DMS53 (cell line): ENCODE measurements at regions not wholly inside any gene's neighbourhood (a gene's known extent, or its start where the extent isn't known, plus 50 kb on each side); places are given as distances from the start of the nearest gene placed in this dataset.
A peak's percentile ranks its signal among the peaks of the same experiment; 100 is the strongest.
"Not testable (repeated sequence)": the region's sequence is repeated elsewhere in the genome, so short reads cannot be mapped to it uniquely, and the experiment has no call there.

Experiments used
- DNase-seq: peaks from one replicate; lab custom pipeline; 2025; lab: John Stamatoyannopoulos, UW

DNA sequence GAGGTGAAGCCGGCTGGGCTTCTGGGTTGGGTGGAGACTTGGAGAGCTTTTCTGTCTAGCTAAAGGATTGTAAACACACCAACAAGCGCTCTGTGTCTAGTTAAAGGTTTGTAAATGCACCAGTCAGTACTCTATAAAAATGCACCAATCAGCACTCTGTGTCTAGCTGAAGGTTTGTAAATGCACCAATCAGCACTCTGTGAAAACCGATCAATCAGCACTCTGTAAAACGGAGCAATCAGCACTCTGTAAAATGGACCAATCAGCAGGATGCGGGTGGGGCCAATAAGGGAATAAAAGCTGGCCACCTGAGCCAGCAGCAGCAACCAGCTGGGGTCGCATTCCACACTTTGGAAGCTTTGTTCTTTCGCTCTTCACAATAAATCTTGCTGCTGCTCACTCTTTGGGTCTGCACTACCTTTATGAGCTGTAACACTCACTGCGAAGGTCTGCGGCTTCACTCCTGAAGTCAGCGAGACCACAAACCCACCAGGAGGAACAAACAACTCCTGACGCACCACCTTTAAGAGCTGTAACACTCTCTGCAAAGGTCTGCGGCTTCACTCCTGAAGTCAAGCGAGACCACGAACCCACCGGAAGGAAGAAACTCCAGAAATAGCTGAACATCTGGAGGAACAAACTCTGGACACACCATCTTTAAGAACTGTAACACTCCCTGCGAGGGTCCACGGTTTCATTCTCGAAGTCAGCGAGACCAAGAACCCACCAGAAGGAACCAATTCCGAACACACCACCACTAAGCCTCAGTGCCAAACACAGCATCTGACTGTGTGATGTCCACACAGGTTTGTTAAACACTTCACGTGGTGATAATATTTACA is 378.2 kb upstream of the CCDC54 start:
- not testable (repeated sequence) for DNase-seq

DNA sequence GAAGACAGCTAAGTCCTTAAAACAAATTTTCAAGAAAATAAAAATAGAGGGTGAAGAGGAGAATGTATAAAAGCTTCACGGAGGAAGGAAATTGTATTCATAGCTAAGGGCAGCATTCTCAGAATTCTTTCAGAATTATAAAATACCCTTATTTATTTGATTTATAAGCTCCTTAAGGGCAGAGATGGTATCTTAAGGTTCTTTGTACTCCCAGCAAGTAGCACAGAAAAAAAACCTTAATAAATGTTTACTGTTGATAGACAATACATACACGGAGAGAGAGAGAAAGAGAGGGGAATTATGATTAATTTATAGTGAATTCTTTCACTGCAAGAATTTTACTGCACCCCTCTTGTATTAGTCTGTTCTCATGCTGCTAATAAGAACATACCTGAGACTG is 375.6 kb upstream of the CCDC54 start:
- no peak for DNase-seq

DNA sequence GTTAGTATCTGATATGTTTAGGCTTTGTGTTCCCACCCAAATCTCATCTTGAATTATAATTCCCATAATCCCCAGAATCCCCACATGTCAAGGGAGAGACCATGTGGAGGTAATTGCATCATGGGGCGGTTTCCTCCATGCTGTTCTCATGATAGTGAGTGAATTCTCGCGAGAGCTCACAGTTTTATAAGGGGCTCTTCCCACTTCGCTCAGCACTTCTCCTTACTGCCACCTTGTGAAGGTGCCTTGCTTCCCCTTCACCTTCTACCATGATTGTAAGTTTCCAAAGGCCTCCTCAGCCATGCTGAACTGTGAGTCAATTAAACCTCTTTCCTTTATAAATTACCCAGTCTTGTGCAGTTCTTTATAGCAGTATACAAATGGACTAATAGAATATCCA is 371.9 kb upstream of the CCDC54 start:
- not testable (repeated sequence) for DNase-seq

DNA sequence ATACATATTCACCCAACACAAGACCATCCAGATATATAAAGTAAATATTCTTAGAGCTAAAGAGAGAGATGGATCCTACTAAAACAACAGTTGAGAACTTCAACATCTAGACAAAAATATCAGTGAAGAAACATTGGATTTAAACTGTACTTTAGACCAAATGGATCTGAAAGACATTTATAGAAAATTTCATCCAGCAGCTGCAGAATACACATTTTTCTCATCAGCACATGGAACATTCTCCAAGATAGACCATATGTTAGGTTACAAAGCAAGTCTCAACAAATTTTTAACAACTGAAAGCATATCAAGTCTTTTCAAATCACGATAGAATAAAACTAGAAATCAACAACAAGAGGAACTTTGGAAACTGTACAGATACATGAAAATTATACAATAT is 369.0 kb upstream of the CCDC54 start:
- DNase-seq: no peak

DNA sequence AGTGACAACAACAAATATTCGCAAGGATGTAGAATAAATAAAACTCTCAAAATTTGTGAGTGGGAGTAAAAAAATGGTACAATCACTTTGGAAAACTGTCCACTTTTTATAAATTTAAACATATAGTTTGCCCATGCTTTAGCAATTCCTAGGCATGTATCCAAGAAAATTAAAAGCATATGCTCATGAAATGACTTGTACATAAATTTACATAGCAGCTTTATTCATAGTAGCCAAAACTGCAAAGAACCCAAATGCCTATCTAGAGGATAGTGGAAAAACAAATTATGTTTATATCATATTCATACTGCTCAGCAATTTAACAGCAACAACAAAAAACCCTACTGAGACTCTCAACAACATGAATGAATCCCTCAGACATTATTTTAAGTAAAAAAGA is 363.6 kb upstream of the CCDC54 start:
- no peak for DNase-seq

DNA sequence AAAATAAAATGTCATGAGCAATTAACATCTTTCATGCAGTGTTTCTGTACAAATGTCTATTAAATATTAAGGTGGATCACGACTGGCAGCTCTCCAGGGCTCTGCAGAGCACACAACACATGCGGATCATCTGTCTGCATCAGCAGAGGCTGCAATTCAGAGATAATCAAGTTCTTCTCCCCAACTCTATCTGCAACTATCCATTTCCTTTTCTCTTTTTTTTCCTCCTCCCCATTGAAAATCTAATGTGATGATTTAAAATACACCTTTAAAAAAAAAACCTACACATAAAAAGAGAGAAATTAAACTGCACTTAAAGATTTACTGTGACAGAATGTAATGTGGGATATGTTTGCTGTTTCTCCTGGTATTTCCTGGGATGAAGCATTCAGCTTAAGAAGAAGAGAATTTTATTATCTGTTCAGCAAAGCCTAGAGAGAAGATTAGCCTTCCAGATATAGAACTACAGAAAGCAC is 352.6 kb upstream of the CCDC54 start:
- DNase-seq: no peak

DNA sequence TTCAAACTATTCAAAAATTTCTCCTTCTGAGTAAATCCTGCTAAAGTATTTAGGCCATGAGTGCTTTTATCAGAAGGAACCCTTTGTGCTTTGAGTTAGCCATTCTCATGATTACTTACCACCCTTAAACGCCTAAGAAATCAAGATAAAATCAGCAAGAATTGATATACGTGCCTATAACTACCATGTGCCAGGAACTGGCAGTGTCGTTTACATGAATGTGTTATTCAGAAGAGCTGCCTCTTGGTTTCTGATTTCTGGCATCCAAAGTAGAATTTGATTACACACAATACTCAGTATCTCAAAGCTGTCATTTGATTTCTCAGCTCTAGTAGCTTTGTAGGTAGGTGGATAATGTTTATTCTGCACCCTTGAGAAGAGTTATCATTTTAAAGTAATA is 351.3 kb upstream of the CCDC54 start:
- no peak for DNase-seq

DNA sequence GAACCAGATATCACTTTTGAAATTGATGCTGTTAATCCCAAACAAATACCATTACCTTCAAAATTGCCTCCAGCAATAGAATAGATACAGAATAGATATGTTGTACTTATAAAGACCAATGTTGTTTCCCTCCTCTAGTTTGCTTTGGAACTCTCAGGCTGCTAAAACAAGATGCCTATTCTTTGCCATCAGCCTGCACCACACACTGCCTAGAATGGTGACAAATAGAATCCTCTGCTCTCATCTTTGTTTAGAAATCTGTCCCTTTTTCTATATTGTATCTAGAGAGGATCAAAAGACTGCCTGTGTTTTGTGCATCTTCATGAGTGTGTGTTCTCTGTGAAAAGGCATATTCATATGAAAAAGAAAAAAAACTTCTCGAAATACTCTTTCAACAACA is 349.2 kb upstream of the CCDC54 start:
- no peak for DNase-seq

DNA sequence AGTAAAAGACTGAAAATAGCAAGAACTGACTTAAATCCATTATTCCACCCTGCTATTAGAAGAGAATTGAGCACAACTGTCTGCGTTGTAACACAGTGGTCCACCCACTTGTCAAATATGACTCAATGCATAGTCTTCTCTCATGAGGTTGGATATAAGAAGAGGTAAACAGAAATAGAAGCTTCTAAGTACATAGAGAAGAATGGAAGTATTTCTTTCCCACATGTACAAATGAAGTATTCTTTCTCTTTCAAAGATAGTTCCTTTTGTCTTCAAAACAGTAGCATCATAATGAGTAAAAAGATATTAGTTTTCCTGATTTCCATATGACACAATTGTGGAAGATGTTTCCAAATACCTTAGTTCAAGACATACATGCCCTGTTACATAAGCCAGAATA is 348.6 kb upstream of the CCDC54 start:
- peak; percentile 1 for DNase-seq

DNA sequence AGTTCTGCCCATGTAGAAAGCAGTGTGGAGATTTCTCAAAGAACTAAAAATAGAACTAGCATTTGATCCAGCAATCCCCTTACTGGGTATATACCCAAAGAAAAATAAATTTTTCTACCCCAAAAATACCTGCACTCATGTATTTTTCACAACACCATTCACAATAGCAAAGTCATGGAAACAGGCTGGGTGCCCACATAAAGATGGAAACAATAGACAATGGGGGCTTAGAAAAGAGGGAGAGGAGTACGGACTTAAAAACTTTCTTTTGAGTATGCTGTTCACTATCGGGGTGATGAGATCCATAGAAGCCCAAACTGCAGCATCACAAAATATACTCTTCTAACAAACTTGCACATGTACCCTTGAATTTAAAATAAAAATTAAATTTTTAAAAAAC is 345.1 kb upstream of the CCDC54 start:
- no peak for DNase-seq

DNA sequence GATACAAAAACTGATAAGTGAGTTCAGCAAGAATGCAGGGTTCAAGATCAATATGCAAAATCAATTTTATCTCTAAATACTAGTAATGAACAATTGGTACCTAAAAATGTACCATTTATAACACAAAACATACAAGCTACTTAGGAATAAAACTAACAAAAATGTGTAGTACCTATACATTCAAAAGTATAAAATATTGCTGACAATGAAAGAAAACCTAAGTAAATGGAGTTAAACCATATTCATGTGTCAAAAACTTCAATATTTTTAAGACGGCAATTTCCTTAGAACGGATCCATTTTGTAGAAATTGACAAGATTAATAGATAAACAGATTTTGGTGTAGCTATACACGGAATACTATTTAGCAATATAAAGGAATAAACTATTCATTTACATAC is 343.1 kb upstream of the CCDC54 start:
- no peak for DNase-seq

DNA sequence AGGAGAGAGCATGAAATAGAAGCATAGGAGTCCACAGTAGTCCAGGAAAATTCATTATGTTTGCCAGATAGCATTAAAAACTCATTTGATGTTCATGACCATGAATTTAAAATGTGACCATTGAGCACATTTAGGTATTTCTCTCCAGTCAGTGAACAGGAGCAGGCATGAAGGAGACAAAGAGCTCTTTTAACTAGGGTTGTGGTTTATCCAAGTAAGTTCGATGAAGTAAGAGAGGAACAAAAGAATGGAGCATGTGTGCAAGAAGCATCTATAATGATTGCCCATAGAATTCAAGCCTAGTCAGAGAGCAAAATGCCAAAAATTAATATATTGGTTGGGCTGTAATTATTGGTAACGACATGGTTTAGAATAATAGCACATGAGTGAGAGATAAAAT is 342.1 kb upstream of the CCDC54 start:
- DNase-seq: no peak

DNA sequence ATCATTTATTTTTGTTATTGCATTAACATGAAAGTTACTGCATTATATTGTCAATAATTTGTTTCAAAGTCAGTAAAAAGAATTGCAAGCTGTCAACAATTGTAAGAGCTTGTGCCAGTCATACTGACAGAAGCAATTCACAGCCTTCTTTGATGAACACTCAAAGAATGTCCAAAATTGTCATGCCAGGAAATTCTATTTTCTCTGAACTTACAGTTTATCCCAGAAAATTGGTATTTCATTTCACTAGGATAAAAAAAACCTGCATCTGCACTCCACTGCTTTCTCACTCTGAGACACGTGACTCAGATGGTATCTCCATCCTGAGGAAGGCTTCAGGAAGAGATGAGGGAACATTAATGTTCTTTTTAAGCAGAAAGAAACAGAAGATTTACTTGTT is 332.6 kb upstream of the CCDC54 start:
- DNase-seq: no peak

DNA sequence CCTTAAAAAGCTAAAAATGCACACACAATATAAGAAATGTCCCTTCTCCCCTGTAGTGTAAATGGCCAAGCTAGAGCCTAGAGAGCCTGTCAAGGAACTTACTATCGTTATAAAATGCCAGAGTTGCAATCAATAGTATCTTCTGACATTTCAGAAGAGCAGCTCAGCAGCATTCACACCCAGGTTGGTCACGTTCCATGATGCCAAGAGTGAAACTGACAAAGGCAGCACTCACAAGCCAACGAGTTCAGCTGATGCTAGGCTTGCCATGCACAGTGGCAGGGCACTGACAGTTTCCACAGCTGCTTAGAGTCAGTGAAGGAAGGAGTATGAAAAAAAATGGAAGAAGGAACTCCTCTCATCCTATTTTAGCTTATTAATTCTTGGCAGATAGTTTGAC is 331.4 kb upstream of the CCDC54 start:
- DNase-seq: no peak

DNA sequence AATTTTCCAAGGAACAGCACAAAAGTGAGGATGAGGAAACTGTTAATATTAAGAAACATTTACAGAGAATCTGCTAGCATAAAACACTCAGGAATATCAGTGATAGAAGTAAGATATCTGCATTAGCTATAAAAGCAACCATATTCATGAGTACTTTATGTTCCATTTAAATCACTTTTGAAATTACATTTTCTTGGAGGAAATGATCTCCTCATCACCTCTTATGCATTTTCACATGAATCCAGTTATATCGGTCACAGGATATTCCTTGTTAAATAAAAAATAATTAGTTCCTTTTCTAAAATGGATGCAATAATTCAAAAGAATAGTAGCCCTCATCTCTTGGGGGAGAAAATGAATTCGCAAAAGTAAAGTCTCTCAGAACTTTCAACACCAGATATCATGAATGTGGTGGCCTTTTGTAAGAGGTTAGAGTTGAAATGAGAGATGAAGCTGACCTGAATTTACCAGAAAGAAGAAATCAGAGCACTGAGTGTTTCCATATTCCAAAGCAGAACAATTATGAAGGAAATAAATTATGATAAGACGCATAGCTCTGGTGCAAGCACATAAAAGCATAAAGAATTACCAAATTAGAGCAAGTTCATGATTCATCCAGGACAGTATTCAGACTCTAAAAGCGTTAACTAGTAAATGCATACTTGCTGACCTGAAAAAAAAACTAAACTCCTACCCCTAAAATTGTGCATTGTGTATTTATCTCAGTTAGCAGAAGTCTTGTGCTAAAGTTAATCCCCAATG is 321.9 kb upstream of the CCDC54 start:
- DNase-seq: no peak

DNA sequence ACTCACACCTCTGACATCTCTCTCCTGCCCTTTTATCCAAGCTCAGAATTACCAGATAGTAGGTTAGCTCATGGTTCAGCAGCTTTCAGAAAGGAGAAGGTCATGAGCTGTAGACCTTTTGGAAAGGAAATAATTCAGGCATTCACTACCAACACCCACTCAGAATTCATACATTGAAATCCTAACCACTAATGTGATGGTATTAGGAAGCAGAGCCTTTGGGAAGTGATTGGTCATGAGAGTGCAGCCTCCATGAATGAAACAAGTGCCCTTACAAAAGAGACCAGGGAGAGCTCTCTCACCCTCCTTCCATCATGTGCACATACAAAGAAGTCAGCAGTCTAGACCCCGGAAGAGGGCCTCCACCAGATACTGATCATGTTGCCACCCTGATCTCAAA is 315.8 kb upstream of the CCDC54 start:
- no peak for DNase-seq

DNA sequence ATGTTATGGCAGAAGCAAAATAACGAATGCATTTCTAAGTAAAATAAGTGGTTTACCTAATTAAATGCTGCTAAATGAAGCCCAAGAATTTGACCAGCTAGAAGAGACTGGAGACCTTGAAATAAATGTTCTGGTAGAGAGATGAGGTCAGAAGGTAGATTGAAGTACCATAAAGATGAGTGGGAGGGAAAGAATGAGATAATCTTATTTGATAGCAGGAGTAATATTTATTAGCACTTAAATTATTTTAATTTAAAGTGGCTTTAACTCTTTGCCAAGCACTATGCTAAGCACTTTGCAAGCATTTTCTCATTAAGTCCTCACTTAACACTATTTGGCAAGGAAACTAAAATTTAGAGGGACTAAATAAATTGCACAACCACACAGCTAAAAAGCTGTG is 314.9 kb upstream of the CCDC54 start:
- no peak for DNase-seq

DNA sequence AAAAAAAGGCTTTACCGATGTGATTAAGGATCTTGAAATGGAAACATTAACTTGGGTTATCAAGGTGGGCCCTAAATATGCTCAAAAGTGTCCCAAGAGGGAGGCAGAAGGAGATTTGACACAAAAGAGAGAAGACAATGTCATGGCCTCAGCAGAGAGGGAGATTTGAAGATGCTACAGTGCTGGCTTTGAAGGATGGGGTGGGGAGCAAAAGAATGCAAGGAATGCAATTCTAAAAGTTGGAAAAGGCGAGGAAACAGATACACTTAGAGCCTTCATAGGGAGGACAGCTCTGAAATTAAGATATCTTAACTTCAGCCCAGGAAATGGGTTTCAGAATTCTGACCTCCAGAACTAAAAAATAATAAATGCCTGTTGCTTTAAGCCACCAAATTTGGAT is 314.5 kb upstream of the CCDC54 start:
- DNase-seq: no peak

DNA sequence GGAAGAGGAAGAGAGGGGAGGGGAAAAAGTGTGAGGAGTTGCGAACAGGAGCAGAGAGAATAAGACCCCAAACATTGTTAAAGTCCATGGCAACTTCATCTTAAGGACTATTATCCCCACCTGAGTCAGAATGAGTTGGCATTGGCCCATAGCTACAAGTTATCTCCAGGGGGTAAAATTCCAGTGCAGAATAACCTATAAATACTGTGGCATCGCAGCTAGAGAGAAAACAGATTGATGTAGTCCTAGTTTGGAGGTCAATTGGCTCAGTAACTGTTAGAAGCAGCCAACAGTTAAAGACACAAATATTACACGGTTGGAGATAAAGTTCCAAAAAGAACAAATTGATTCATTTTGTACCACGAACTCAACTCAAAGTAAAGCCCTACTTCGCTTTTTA is 313.9 kb upstream of the CCDC54 start:
- no peak for DNase-seq

DNA sequence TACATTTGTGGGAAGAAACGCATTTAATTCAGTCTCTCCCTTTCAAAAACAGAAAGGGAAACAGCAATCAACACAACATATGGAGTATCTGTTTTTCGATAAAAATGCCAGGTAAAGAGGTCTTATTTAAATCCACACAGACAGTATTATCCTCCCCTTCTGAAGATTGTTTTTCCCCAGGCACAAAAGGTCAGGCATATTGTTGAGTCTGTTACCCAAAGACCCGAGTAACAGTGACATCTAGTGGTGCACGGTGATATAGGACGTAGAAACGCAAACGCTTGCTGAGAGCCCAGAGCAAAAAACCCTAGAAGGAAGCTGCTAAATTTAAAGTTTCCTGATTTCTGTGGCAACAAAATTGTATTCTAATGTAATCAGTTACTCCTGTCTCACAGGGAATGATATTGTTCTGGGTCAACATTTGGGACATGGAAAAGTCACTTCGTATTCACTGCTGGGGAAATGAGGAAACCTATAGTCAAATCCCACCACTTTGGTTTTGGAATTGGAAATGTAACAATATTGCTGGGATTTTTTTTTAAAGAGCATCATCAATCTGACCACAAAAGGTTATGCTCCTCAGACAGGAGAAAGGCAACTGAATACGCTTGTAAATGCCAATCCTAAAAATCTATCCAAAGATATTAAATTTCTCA is 312.7 kb upstream of the CCDC54 start:
- DNase-seq: peak; percentile 77

DNA sequence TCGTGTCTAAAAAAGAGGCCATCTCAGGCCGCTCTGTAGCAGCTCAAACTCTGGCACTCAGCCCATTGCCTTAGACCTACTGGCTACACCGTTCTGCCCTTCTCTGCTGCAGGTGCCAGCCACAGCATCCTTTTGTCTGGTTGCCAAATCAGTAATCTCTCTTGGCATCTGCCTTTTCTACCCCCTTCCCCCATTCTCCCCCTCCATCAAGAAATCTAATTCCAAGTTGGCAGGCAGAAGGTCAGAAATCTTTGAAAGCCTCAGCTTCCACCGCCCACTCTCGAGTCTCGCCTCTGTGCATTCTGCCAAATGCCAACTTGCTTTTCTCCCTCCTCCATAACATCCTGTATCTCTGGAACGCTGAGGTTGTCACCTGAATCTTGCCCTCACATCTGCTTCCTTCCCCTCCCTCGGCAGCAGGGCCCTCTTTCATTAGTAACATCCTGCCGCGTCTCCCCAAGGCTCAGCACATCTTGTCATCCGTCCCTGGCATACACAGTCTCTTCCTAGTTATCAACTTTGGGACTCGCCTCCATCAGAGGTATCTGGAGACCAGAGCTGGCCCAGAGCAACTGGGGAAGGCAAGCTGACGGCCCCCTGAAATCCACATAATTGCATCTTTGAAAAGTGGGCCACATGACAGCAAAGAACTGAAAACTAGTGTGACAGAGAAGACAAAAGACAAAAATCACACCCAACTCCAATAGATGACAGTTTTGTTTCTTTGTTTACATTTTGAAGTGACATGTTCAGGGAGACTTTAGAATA is 312.0 kb upstream of the CCDC54 start:
- DNase-seq: no peak

DNA sequence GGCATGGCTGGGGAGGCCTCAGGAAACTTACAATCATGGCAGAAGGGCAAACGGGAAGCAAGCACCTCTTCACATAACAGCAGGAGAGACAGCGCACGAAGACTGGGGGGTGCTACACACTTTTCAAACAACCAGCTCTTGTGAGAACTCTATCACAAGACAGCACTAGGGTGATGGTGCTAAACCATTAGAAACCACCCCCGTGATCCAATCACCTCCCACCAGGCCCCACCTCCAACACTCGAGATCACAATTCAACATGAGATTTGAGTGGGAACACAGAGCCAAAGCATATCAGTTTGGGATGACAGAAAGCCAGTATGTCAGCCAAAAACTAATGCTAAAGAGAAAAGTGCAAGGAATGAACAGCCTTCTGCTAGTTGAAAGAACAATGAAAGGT is 309.8 kb upstream of the CCDC54 start:
- no peak for DNase-seq
